ENCODE measurements at regions not wholly inside any gene's neighbourhood (a gene's known extent, or its start where the extent isn't known, plus 50 kb on each side); places are given as distances from the start of the nearest gene placed in this dataset.

GRCh38 chr14:54166049-54166950, 209.7 kb upstream of the BMP4 start:
- no peak for DNase-seq (ENCODE audit: low read depth, low spot score)
- H3K4me3 ChIP-seq = no peak overlapping the region
- H3K9me3 ChIP-seq (ENCODE audit: low read depth, low read length) = no peaks in the 10 kb centered on the region
- no peak overlapping the region for H3K27ac ChIP-seq
- H3K36me3 ChIP-seq (ENCODE audit: insufficient read depth, low read length) = no peaks in the 10 kb centered on the region
- TF ChIP-seq POLR2AphosphoS5 (IDR thresholded peaks at IDR 0.05; ENCODE audit: borderline replicate concordance, low read depth, low read length) (no peak), EZH2 (IDR thresholded peaks at IDR 0.05) (no peak), FOXP2 (optimal IDR thresholded peaks at IDR 0.05; ENCODE audit: control extremely low read depth, extremely low read length, insufficient read depth) (no peak)
- no peak overlapping the region for H3K9ac ChIP-seq (ENCODE audit: insufficient read length)

GRCh38 chr14:54168489-54168888, 211.9 kb upstream of the BMP4 start:
- DNase-seq (ENCODE audit: low read depth, low spot score) = no peak
- Histone ChIP-seq H3K4me3 (no peak overlapping the region), H3K9ac (ENCODE audit: insufficient read length) (no peak overlapping the region), H3K36me3 (ENCODE audit: insufficient read depth, low read length) (no peaks in the 10 kb centered on the region), H3K9me3 (ENCODE audit: low read depth, low read length) (no peaks in the 10 kb centered on the region), H3K27ac (no peak overlapping the region)
- TF ChIP-seq FOXP2 (optimal IDR thresholded peaks at IDR 0.05; ENCODE audit: control extremely low read depth, extremely low read length, insufficient read depth) (no peak), EZH2 (IDR thresholded peaks at IDR 0.05) (no peak), POLR2AphosphoS5 (IDR thresholded peaks at IDR 0.05; ENCODE audit: borderline replicate concordance, low read depth, low read length) (no peak)

- TF ChIP-seq EZH2 (IDR thresholded peaks at IDR 0.05) = no peak
- no peak for TF ChIP-seq POLR2AphosphoS5 (IDR thresholded peaks at IDR 0.05; ENCODE audit: borderline replicate concordance, low read depth, low read length)
- no peak for TF ChIP-seq FOXP2 (optimal IDR thresholded peaks at IDR 0.05; ENCODE audit: control extremely low read depth, extremely low read length, insufficient read depth)
- no peak overlapping the region for H3K4me3 ChIP-seq
- no peak overlapping the region for H3K27ac ChIP-seq
- H3K9ac ChIP-seq (ENCODE audit: insufficient read length) = no peak overlapping the region
- DNase-seq (ENCODE audit: low read depth, low spot score) = no peak
- H3K9me3 ChIP-seq (ENCODE audit: low read depth, low read length) = no peaks in the 10 kb centered on the region
- no peaks in the 10 kb centered on the region for H3K36me3 ChIP-seq (ENCODE audit: insufficient read depth, low read length)
Measured at GRCh38 chr14:54169254-54169924, 212.8 kb upstream of the BMP4 start.

- H3K9ac ChIP-seq (ENCODE audit: insufficient read length) = no peak overlapping the region
- no peaks in the 10 kb centered on the region for H3K36me3 ChIP-seq (ENCODE audit: insufficient read depth, low read length)
- H3K9me3 ChIP-seq (ENCODE audit: low read depth, low read length) = no peaks in the 10 kb centered on the region
- no peak for DNase-seq (ENCODE audit: low read depth, low spot score)
- H3K27ac ChIP-seq = no peak overlapping the region
- no peak for TF ChIP-seq POLR2AphosphoS5 (IDR thresholded peaks at IDR 0.05; ENCODE audit: borderline replicate concordance, low read depth, low read length)
- TF ChIP-seq FOXP2 (optimal IDR thresholded peaks at IDR 0.05; ENCODE audit: control extremely low read depth, extremely low read length, insufficient read depth) = no peak
- no peak overlapping the region for H3K4me3 ChIP-seq
Measured at GRCh38 chr14:54170301-54170700, 213.7 kb upstream of the BMP4 start.

- H3K9ac ChIP-seq (ENCODE audit: insufficient read length) = no peak overlapping the region
- no peak for TF ChIP-seq POLR2AphosphoS5 (IDR thresholded peaks at IDR 0.05; ENCODE audit: borderline replicate concordance, low read depth, low read length)
- no peak for TF ChIP-seq FOXP2 (optimal IDR thresholded peaks at IDR 0.05; ENCODE audit: control extremely low read depth, extremely low read length, insufficient read depth)
- TF ChIP-seq EZH2 (IDR thresholded peaks at IDR 0.05) = no peak
- H3K36me3 ChIP-seq (ENCODE audit: insufficient read depth, low read length) = no peaks in the 10 kb centered on the region
- H3K4me3 ChIP-seq = no peak overlapping the region
- DNase-seq (ENCODE audit: low read depth, low spot score) = no peak
- H3K27ac ChIP-seq = no peak overlapping the region
- H3K9me3 ChIP-seq (ENCODE audit: low read depth, low read length) = no peaks in the 10 kb centered on the region
Measured at GRCh38 chr14:54172114-54172513, 215.5 kb upstream of the BMP4 start.

GRCh38 chr14:54172562-54172961, 215.9 kb upstream of the BMP4 start:
- no peak for DNase-seq (ENCODE audit: low read depth, low spot score)
- no peaks in the 10 kb centered on the region for H3K9me3 ChIP-seq (ENCODE audit: low read depth, low read length)

GRCh38 chr14:54173802-54174201, 217.2 kb upstream of the BMP4 start:
- TF ChIP-seq EZH2 (IDR thresholded peaks at IDR 0.05) = no peak
- no peak for TF ChIP-seq POLR2AphosphoS5 (IDR thresholded peaks at IDR 0.05; ENCODE audit: borderline replicate concordance, low read depth, low read length)
- no peak for TF ChIP-seq FOXP2 (optimal IDR thresholded peaks at IDR 0.05; ENCODE audit: control extremely low read depth, extremely low read length, insufficient read depth)
- no peak overlapping the region for H3K4me3 ChIP-seq
- peak; percentile 48 for DNase-seq (ENCODE audit: low read depth, low spot score)
- no peaks in the 10 kb centered on the region for H3K9me3 ChIP-seq (ENCODE audit: low read depth, low read length)
- H3K27ac ChIP-seq = no peak overlapping the region
- no peaks in the 10 kb centered on the region for H3K36me3 ChIP-seq (ENCODE audit: insufficient read depth, low read length)
- no peak overlapping the region for H3K9ac ChIP-seq (ENCODE audit: insufficient read length)

More at GRCh38 chr14:54172562-54172961, 215.9 kb upstream of the BMP4 start:
- no peaks in the 10 kb centered on the region for H3K36me3 ChIP-seq (ENCODE audit: insufficient read depth, low read length)
- no peak overlapping the region for H3K27ac ChIP-seq
- H3K9ac ChIP-seq (ENCODE audit: insufficient read length) = no peak overlapping the region
- TF ChIP-seq FOXP2 (optimal IDR thresholded peaks at IDR 0.05; ENCODE audit: control extremely low read depth, extremely low read length, insufficient read depth) (no peak), EZH2 (IDR thresholded peaks at IDR 0.05) (no peak), POLR2AphosphoS5 (IDR thresholded peaks at IDR 0.05; ENCODE audit: borderline replicate concordance, low read depth, low read length) (no peak)
- H3K4me3 ChIP-seq = no peak overlapping the region

- Histone ChIP-seq H3K9me3 (ENCODE audit: low read depth, low read length) (no peaks in the 10 kb centered on the region), H3K36me3 (ENCODE audit: insufficient read depth, low read length) (no peaks in the 10 kb centered on the region), H3K27ac (no peak overlapping the region), H3K4me3 (no peak overlapping the region), H3K9ac (ENCODE audit: insufficient read length) (no peak overlapping the region)
- DNase-seq (ENCODE audit: low read depth, low spot score) = no peak
- no peak for TF ChIP-seq EZH2 (IDR thresholded peaks at IDR 0.05)
- TF ChIP-seq FOXP2 (optimal IDR thresholded peaks at IDR 0.05; ENCODE audit: control extremely low read depth, extremely low read length, insufficient read depth) = no peak
- no peak for TF ChIP-seq POLR2AphosphoS5 (IDR thresholded peaks at IDR 0.05; ENCODE audit: borderline replicate concordance, low read depth, low read length)
Measured at GRCh38 chr14:54174457-54174856, 217.8 kb upstream of the BMP4 start.
